C4-2B (cell line): ENCODE measurements at regions not wholly inside any gene's neighbourhood (a gene's known extent, or its start where the extent isn't known, plus 50 kb on each side); places are given as distances from the start of the nearest gene placed in this dataset.

Experiments used
- H3K27ac ChIP-seq: fragments of 450-650 bp; 2 replicates; pipeline ENCODE4 v1.5.1; 2017
- CTCF ChIP-seq: fragments of 450-650 bp; conservative IDR thresholded peaks from 2 replicates; pipeline ENCODE4 v1.5.1; 2017; ENCODE audit warnings: mild to moderate bottlenecking
- ZFX ChIP-seq: fragments of 450-650 bp; IDR thresholded peaks from 2 replicates; pipeline ENCODE4 v1.6.1; 2017

GRCh38 chr3:140816372-140817195, 125.1 kb upstream of the SLC25A36 start:
- H3K27ac ChIP-seq = no peak overlapping the region
- TF ChIP-seq CTCF = no peak
- TF ChIP-seq ZFX = no peak

- TF ChIP-seq ZFX (no peak), CTCF (no peak)
- no peak overlapping the region for H3K27ac ChIP-seq
Observed at GRCh38 chr3:140821493-140821892, 120.1 kb upstream of the SLC25A36 start.

GRCh38 chr3:140822401-140823047, 119.1 kb upstream of the SLC25A36 start:
- TF ChIP-seq CTCF (no peak), ZFX (no peak)
- no peak overlapping the region for H3K27ac ChIP-seq

- no peak for TF ChIP-seq ZFX
- no peak for TF ChIP-seq CTCF
- H3K27ac ChIP-seq = no peak overlapping the region
Observed at GRCh38 chr3:140823106-140823505, 118.5 kb upstream of the SLC25A36 start.

- TF ChIP-seq CTCF (no peak), ZFX (no peak)
- peak overlapping the region; percentile 73 for H3K27ac ChIP-seq
Observed at GRCh38 chr3:140827894-140828293, 113.7 kb upstream of the SLC25A36 start.

- TF ChIP-seq CTCF (no peak), ZFX (no peak)
- H3K27ac ChIP-seq = peak overlapping the region; percentile 73
Observed at GRCh38 chr3:140828585-140828984, 113.1 kb upstream of the SLC25A36 start.

GRCh38 chr3:140829796-140830195, 111.8 kb upstream of the SLC25A36 start:
- TF ChIP-seq ZFX = no peak
- no peak for TF ChIP-seq CTCF
- H3K27ac ChIP-seq = peak overlapping the region; percentile 73; the same call in 1 of the 2 replicates
